K562 (cell line): ENCODE measurements at regions not wholly inside any gene's neighbourhood (a gene's known extent, or its start where the extent isn't known, plus 50 kb on each side); places are given as distances from the start of the nearest gene placed in this dataset.

Experiments
- ATAC-seq: fragments of 200-7000 bp; cut with Tn5 transposase; 3 replicates; pipeline ENCODE4 v1.9.1; 2020; ENCODE audit warnings: moderate library complexity
- BruUV-seq: library from RNA; stranded (reverse); fragments of 400-500 nt; replicated peaks from 2 replicates; lab custom pipeline; 2021; lab: Mats Ljungman, UMichigan
- CTCF ChIA-PET: fragments of 300-600 bp; formaldehyde crosslinking; extraction: SDS; loops from one replicate; lab custom pipeline; 2021; ENCODE audit warnings: low intra/inter-chr PET ratio; lab: Yijun Ruan, JAX
- POLR2A ChIA-PET: fragments of 300-600, 350-650 bp; sonication (Branson Sonifier 250); formaldehyde crosslinking; extraction: SDS; loops from one replicate; lab custom pipeline; 2021; ENCODE audit warnings: antibody characterized with exemption, inconsistent platforms; lab: Yijun Ruan, JAX
- DNase-seq, 4 experiments: peaks; one replicate each; pipeline versions ENCODE4 v3.0.0 to v3.0.0-alpha.2; 2011 to 2018; ENCODE audit warnings: low spot score in 3 of 4, mixed read lengths in 3 of 4; ENCODE audit errors: extremely low read depth in 1 of 4
- FAIRE-seq: peaks from 2 replicates; lab custom pipeline; 2011; peaks lifted over from hg19 to GRCh38; lab: Jason Lieb, UNC
- H2AFZ ChIP-seq: 2 replicates; pipeline ENCODE4 v1.6.0; 2011; ENCODE audit warnings: low read depth, low read length, control low read depth, inconsistent platforms
- H3K27ac ChIP-seq: fragments of 200-600 bp; 3 replicates; pipeline ENCODE4 v1.8.0; 2011; ENCODE audit warnings: low read depth, mild to moderate bottlenecking, control low read depth, inconsistent platforms, low read length, moderate library complexity, mixed read lengths; ENCODE audit errors: extremely low read depth
- H3K27me3 ChIP-seq, 2 experiments: fragments of 300-600 bp in 1 of 2; 2 replicates in 1 of 2; 3 replicates in 1 of 2; pipeline versions ENCODE4 v1.6.0 to v1.8.0; 2011; ENCODE audit warnings: inconsistent platforms in 2 of 2, low read length in 2 of 2, mild to moderate bottlenecking in 1 of 2, mixed read lengths in 1 of 2, moderate library complexity in 1 of 2; ENCODE audit not compliant: control insufficient read depth in 2 of 2, insufficient read depth in 2 of 2
- H3K36me3 ChIP-seq: fragments of 300-600 bp; 3 replicates; pipeline ENCODE4 v1.8.0; 2011; ENCODE audit warnings: mild to moderate bottlenecking, low read length, inconsistent platforms; ENCODE audit not compliant: control insufficient read depth, insufficient read depth
- H3K4me1 ChIP-seq, 2 experiments: fragments of 200-600 bp in 1 of 2; replicated peaks in 1 of 2; 2 replicates in 1 of 2; 3 replicates in 1 of 2; pipeline versions ENCODE4 v1.5.1 to v1.8.0; 2011; ENCODE audit warnings: inconsistent platforms in 2 of 2, low read length in 2 of 2, mild to moderate bottlenecking in 1 of 2, mixed read lengths in 1 of 2, moderate library complexity in 1 of 2; ENCODE audit not compliant: control insufficient read depth in 2 of 2, insufficient read depth in 2 of 2
- H3K4me2 ChIP-seq: 2 replicates; pipeline ENCODE4 v1.6.1; 2011; ENCODE audit warnings: low read length, control low read depth, inconsistent platforms, mixed read lengths; ENCODE audit not compliant: insufficient read depth
- H3K4me3 ChIP-seq: fragments of 200-600 bp; sonication (generic), shearing (Covaris generic); 2 replicates; pipeline ENCODE4 v1.5.1; 2016; ENCODE audit warnings: control low read depth, inconsistent platforms
- H3K79me2 ChIP-seq: fragments of 200-600 bp; 3 replicates; pipeline ENCODE4 v1.8.0; 2011; ENCODE audit warnings: low read length, inconsistent platforms; ENCODE audit not compliant: control insufficient read depth, insufficient read depth
- H3K9ac ChIP-seq, 2 experiments: 2 replicates each; pipeline versions ENCODE4 v1.6.0 to v1.6.1; 2011; ENCODE audit warnings: low read depth in 2 of 2, low read length in 2 of 2, control low read depth in 1 of 2, inconsistent platforms in 1 of 2, mild to moderate bottlenecking in 1 of 2, mixed read lengths in 1 of 2; ENCODE audit not compliant: insufficient read depth in 1 of 2
- H3K9me1 ChIP-seq: one replicate; pipeline ENCODE4 v1.6.0; 2011; ENCODE audit warnings: inconsistent platforms, mild to moderate bottlenecking, low read length, moderate library complexity; ENCODE audit not compliant: control insufficient read depth, insufficient read depth
- H3K9me3 ChIP-seq: replicated peaks from 2 replicates; pipeline ENCODE4 v1.5.1; 2011; ENCODE audit warnings: low read depth, low read length, inconsistent platforms; ENCODE audit not compliant: control insufficient read depth, insufficient read depth
- H4K20me1 ChIP-seq: replicated peaks from 2 replicates; pipeline ENCODE4 v1.6.1; 2011; ENCODE audit warnings: low read length, inconsistent platforms, mixed read lengths; ENCODE audit not compliant: control insufficient read depth, insufficient read depth
- ARID1B ChIP-seq: fragments of 450-650 bp; IDR thresholded peaks from 2 replicates; pipeline ENCODE4 v1.6.1; 2016; ENCODE audit warnings: antibody characterized with exemption, mild to moderate bottlenecking, inconsistent platforms
- BCOR ChIP-seq: fragments of 450-650 bp; IDR thresholded peaks from 2 replicates; pipeline ENCODE4 v1.6.1; 2016
- BRF2 ChIP-seq: IDR thresholded peaks from 3 replicates; pipeline ENCODE4 v1.6.1; 2011; ENCODE audit warnings: borderline replicate concordance, mild to moderate bottlenecking; ENCODE audit not compliant: insufficient read length, insufficient read depth
- COPS2 ChIP-seq: fragments of 450-650 bp; conservative IDR thresholded peaks from 2 replicates; pipeline ENCODE4 v1.6.1; 2016; ENCODE audit warnings: mild to moderate bottlenecking, moderate library complexity
- CTCF ChIP-seq, 3 experiments: IDR thresholded peaks in 2 of 3; conservative IDR thresholded peaks in 1 of 3; 2 replicates each; pipeline ENCODE4 v1.5.1; 2011 to 2012; ENCODE audit warnings: low read length in 3 of 3, mild to moderate bottlenecking in 3 of 3, control low read depth in 2 of 3, improper control_type of control experiment in 1 of 3, inconsistent platforms in 1 of 3, low read depth in 1 of 3, mixed read lengths in 1 of 3, moderate library complexity in 1 of 3; ENCODE audit not compliant: insufficient read depth in 2 of 3
- DIDO1 ChIP-seq: fragments of 450-650 bp; IDR thresholded peaks from 2 replicates; pipeline ENCODE4 v1.6.1; 2016; ENCODE audit warnings: low read depth, missing biosample characterization, missing genetic modification characterization
- FOXP1 ChIP-seq: sonication (generic); formaldehyde crosslinking; IDR thresholded peaks from 2 replicates; pipeline ENCODE4 v1.8.0; 2022; ENCODE audit warnings: mild to moderate bottlenecking, missing genetic modification reagents
- GATA2 ChIP-seq: sonication (generic); formaldehyde crosslinking; IDR thresholded peaks from 2 replicates; pipeline ENCODE4 v1.4.0; 2020; ENCODE audit warnings: mild to moderate bottlenecking, missing genetic modification reagents
- HCFC1 ChIP-seq: IDR thresholded peaks from 2 replicates; pipeline ENCODE4 v1.6.1; 2012; ENCODE audit warnings: low read depth, low read length, improper control_type of control experiment
- JUND ChIP-seq, 2 experiments: IDR thresholded peaks; 2 replicates in 1 of 2; 3 replicates in 1 of 2; pipeline ENCODE4 v1.6.1; 2011; ENCODE audit warnings: borderline replicate concordance in 2 of 2, low read depth in 2 of 2, low read length in 2 of 2, improper control_type of control experiment in 1 of 2, missing biosample characterization in 1 of 2, missing genetic modification characterization in 1 of 2, missing genetic modification reagents in 1 of 2
- MAFK ChIP-seq: IDR thresholded peaks from 2 replicates; pipeline ENCODE4 v1.6.1; 2011; ENCODE audit warnings: low read length, improper control_type of control experiment
- NFE2 ChIP-seq: IDR thresholded peaks from 2 replicates; pipeline ENCODE4 v1.6.1; 2014; ENCODE audit warnings: antibody characterized with exemption, low read depth
- NFIX ChIP-seq: fragments of 250-450 bp; sonication (Bioruptor Pico); IDR thresholded peaks from 2 replicates; pipeline ENCODE4 v1.4.0; 2020; ENCODE audit warnings: low read depth, mild to moderate bottlenecking, moderate library complexity
- NKRF ChIP-seq: fragments of 450-650 bp; IDR thresholded peaks from 2 replicates; pipeline ENCODE4 v1.6.1; 2016; ENCODE audit warnings: borderline replicate concordance
- TBP ChIP-seq: optimal IDR thresholded peaks from 2 replicates; pipeline ENCODE3; 2011; ENCODE audit warnings: low read depth, low read length, improper control_type of control experiment
- ZNF316 ChIP-seq: fragments of 450-650 bp; IDR thresholded peaks from 2 replicates; pipeline ENCODE4 v1.6.1; 2016
- ZNF57 ChIP-seq: fragments of 450-650 bp; formaldehyde crosslinking; IDR thresholded peaks from 2 replicates; pipeline ENCODE4 v1.4.0; 2020; ENCODE audit warnings: mild to moderate bottlenecking, moderate library complexity
- ZNF668 ChIP-seq: fragments of 250-450 bp; sonication (Bioruptor Pico); IDR thresholded peaks from 2 replicates; pipeline ENCODE4 v1.8.0; 2022; ENCODE audit warnings: mild to moderate bottlenecking, inconsistent platforms
- WGBS: fragments of 100-300 bp; shearing (Covaris generic); methylation state at CpG from one replicate; pipeline ENCODE4 v1.1.6; 2016; ENCODE audit warnings: low coverage, mixed read lengths; ENCODE audit not compliant: insufficient coverage; ENCODE audit errors: missing lambda C conversion rate; 5-methylcytosine and 5-hydroxymethylcytosine counted together
- in situ Hi-C: fragments of 300-500 bp; cut with MboI; formaldehyde crosslinking; loops from 4 replicates; pipeline ENCODE4 v1.15.0; 2018; ENCODE audit warnings: inconsistent platforms, mixed read lengths
- intact Hi-C: fragments of 100-400 bp; cut with micrococcal nuclease; formaldehyde crosslinking; loops from 2 replicates; pipeline ENCODE4 v1.14.2; 2022

DNA sequence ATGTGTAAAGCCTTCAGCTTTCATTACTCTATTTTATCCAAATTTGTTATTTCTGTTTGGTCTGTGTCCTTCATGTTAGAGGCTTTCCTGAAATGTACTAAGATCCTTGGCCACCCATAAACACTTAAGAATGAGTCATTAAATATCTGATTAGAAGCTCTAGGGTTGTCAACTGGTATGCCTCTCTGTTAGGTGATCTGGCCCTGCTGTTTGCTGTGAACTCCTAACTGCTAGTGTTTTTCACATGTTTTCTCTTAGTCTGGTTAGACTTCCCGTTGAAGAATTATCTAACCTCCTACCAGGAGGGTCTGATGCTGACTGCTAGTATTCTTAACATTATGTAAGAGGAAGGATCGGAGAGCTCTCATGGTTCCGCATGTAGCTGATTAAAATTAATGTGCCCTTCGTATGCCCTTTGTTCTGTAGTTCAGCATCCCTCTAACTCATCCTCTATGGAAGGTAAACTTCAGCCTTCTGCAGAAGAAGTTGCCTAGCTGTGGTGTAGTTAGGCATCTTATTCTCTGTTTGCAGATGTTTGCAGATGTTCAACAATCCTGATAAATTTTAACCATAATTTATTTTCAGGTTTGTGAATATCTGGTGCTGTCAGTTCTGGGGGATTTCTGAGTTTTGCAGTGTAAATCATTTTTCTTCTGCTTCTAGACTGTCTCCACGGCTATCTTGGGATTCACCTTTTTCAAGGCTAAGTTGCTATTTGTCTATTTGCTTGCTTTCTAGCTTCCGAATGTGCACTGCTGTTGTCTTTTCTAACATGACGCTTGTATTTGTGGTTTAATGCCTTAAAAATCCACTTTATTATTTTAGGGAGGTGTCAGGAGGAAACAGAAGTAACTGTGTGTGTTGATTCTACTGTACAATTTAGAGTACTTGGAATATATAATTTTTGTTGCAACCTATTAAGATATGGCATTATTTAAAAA, 207.2 kb upstream of the SPRY2 start:
- POLR2A ChIA-PET = interaction anchor here (0.5 to 1.9 kb wide), 5 partner anchors 9 to 70 kb away, joined by 3 to 7 read pairs (median 3); no protein-coding TSS in a partner anchor
- no peak overlapping the region for H3K27ac ChIP-seq
- no peaks in the 10 kb centered on the region for H3K4me1 ChIP-seq
- WGBS = 6% methylated on average over 7 of the region's 7 CpGs
- ATAC-seq (peak; percentile 87), DNase-seq (peak; percentile 23 to 39 (median 34)), FAIRE-seq (peak; percentile 76)
- H3K9ac ChIP-seq = no peak overlapping the region
- no peak overlapping the region for H3K4me3 ChIP-seq
- H3K36me3 ChIP-seq = no peaks in the 10 kb centered on the region
- no peaks in the 10 kb centered on the region for H3K9me1 ChIP-seq
- BruUV-seq = no TSS peak
- no peaks in the 10 kb centered on the region for H3K79me2 ChIP-seq
- no peaks in the 10 kb centered on the region for H4K20me1 ChIP-seq
- no peak overlapping the region for H3K4me2 ChIP-seq
- CTCF ChIA-PET = no interaction called here
- intact Hi-C loops (no loop called here), in situ Hi-C loops (no loop called here)
- H3K27me3 ChIP-seq = no peaks in the 10 kb centered on the region
- no peaks in the 10 kb centered on the region for H3K9me3 ChIP-seq
- H2AFZ ChIP-seq = no peak overlapping the region; the same call in 1 of the 2 replicates
- TF ChIP-seq TBP = no peak
- TF ChIP-seq CTCF (IDR thresholded peaks at IDR 0.05 in 2 of 3, conservative IDR thresholded peaks at IDR 0.05 in 1 of 3; ENCODE audit: insufficient read depth in 2 of 3, low read depth in 1 of 3, low read length in 3 of 3) = no peak
- no peak for TF ChIP-seq ARID1B
- no peak for TF ChIP-seq DIDO1
- TF ChIP-seq MAFK = peak; percentile 15; the same call in 1 of the 2 replicates
- no peak for TF ChIP-seq ZNF316
- no peak for TF ChIP-seq FOXP1 (CRISPR knock-in tag)
- no peak for TF ChIP-seq HCFC1
- TF ChIP-seq BRF2 = no peak
- TF ChIP-seq GATA2 = no peak
- no peak for TF ChIP-seq NFIX
- TF ChIP-seq NKRF = no peak
- TF ChIP-seq JUND (IDR thresholded peaks at IDR 0.05; ENCODE audit: borderline replicate concordance, low read depth, low read length) = peak; percentile 82; the same call in 1 of the 2 replicates
- no peak for TF ChIP-seq JUND (tag; IDR thresholded peaks at IDR 0.05; ENCODE audit: borderline replicate concordance, low read depth, low read length)
- TF ChIP-seq NFE2 = no peak
- TF ChIP-seq ZNF668 (CRISPR knock-in tag) = no peak
- no peak for TF ChIP-seq BCOR
- no peak for TF ChIP-seq COPS2
- no peak for TF ChIP-seq ZNF57
